NCI-H510A (cell line): ENCODE measurements at regions not wholly inside any gene's neighbourhood (a gene's known extent, or its start where the extent isn't known, plus 50 kb on each side); places are given as distances from the start of the nearest gene placed in this dataset.
"Not testable (repeated sequence)": the region's sequence is repeated elsewhere in the genome, so short reads cannot be mapped to it uniquely, and the experiment has no call there.

Experiments
- DNase-seq: peaks from one replicate; lab custom pipeline; 2025; lab: John Stamatoyannopoulos, UW

- DNase-seq: no peak
Measured at GRCh38 chr21:14058566-14058965, 152.2 kb downstream of the LIPI start.

- not testable (repeated sequence) for DNase-seq
Measured at GRCh38 chr21:14057841-14058481, 152.8 kb downstream of the LIPI start.

GRCh38 chr21:14057313-14057712 lies 153.4 kb downstream of the LIPI start:
- DNase-seq: no peak

GRCh38 chr21:14056771-14057191 lies 154.0 kb downstream of the LIPI start:
- no peak for DNase-seq

- DNase-seq: not testable (repeated sequence)
Measured at GRCh38 chr21:14055746-14056515, 154.8 kb downstream of the LIPI start.

GRCh38 chr21:14054682-14055081 lies 156.1 kb downstream of the LIPI start:
- DNase-seq: no peak

- no peak for DNase-seq
Measured at GRCh38 chr21:14050121-14050520, 160.6 kb downstream of the LIPI start.

- DNase-seq: no peak
Measured at GRCh38 chr21:14046401-14046800, 164.4 kb downstream of the LIPI start.

GRCh38 chr21:14040386-14040785 lies 170.4 kb downstream of the LIPI start:
- DNase-seq: no peak

- not testable (repeated sequence) for DNase-seq
Measured at GRCh38 chr21:14028619-14029018, 182.1 kb downstream of the LIPI start.

GRCh38 chr21:14027235-14027869 lies 183.4 kb downstream of the LIPI start:
- peak; percentile 66 for DNase-seq

- DNase-seq: not testable (repeated sequence)
Measured at GRCh38 chr21:14020108-14020507, 190.6 kb downstream of the LIPI start.

GRCh38 chr21:14015841-14016240 lies 194.9 kb downstream of the LIPI start:
- DNase-seq: not testable (repeated sequence)

- not testable (repeated sequence) for DNase-seq
Measured at GRCh38 chr21:14013623-14014498, 196.9 kb downstream of the LIPI start.

- DNase-seq: no peak
Measured at GRCh38 chr21:14013056-14013603, 197.6 kb downstream of the LIPI start.

- DNase-seq: no peak
Measured at GRCh38 chr21:14012409-14012808, 198.3 kb downstream of the LIPI start.

- DNase-seq: not testable (repeated sequence)
Measured at GRCh38 chr21:14011751-14012150, 199.0 kb downstream of the LIPI start.

GRCh38 chr21:14011149-14011548 lies 199.6 kb downstream of the LIPI start:
- not testable (repeated sequence) for DNase-seq

GRCh38 chr21:14010729-14011128 lies 200.0 kb downstream of the LIPI start:
- DNase-seq: no peak

GRCh38 chr21:14009990-14010389 lies 200.8 kb downstream of the LIPI start:
- not testable (repeated sequence) for DNase-seq

- not testable (repeated sequence) for DNase-seq
Measured at GRCh38 chr21:14009238-14009981, 201.3 kb downstream of the LIPI start.
